GM19025 (cell line): ENCODE measurements at regions not wholly inside any gene's neighbourhood (a gene's known extent, or its start where the extent isn't known, plus 50 kb on each side); places are given as distances from the start of the nearest gene placed in this dataset.
"Not testable (repeated sequence)": the region's sequence is repeated elsewhere in the genome, so short reads cannot be mapped to it uniquely, and the experiment has no call there.

Experiments
- ATAC-seq: cut with Tn5 transposase; IDR thresholded peaks from one replicate; pipeline ENCODE4 v1.9.1; 2021; ENCODE audit warnings: mild to moderate bottlenecking, low read depth, moderate library complexity; ENCODE audit not compliant: unreplicated experiment

GRCh38 chr6:11307226-11307625 lies 74.8 kb upstream of the NEDD9 start:
- ATAC-seq = no peak

GRCh38 chr6:11304946-11305345 lies 72.5 kb upstream of the NEDD9 start:
- no peak for ATAC-seq

GRCh38 chr6:11299876-11300428 lies 67.5 kb upstream of the NEDD9 start:
- ATAC-seq = not testable (repeated sequence)

- not testable (repeated sequence) for ATAC-seq
Measured at GRCh38 chr6:11299421-11299784, 66.9 kb upstream of the NEDD9 start.

- ATAC-seq = no peak
Measured at GRCh38 chr6:11298651-11299420, 66.4 kb upstream of the NEDD9 start.

GRCh38 chr6:11297376-11297729 lies 64.9 kb upstream of the NEDD9 start:
- ATAC-seq = no peak

- ATAC-seq = no peak
Measured at GRCh38 chr6:11296449-11297375, 64.2 kb upstream of the NEDD9 start.

- no peak for ATAC-seq
Measured at GRCh38 chr6:11295969-11296368, 63.5 kb upstream of the NEDD9 start.

GRCh38 chr6:11294228-11294627 lies 61.8 kb upstream of the NEDD9 start:
- no peak for ATAC-seq

- ATAC-seq = no peak
Measured at GRCh38 chr6:11292594-11293236, 60.2 kb upstream of the NEDD9 start.

- no peak for ATAC-seq
Measured at GRCh38 chr6:11292091-11292490, 59.6 kb upstream of the NEDD9 start.

GRCh38 chr6:11291582-11291981 lies 59.1 kb upstream of the NEDD9 start:
- peak; percentile 57 for ATAC-seq

GRCh38 chr6:11290027-11290426 lies 57.6 kb upstream of the NEDD9 start:
- no peak for ATAC-seq

GRCh38 chr6:11288065-11288464 lies 55.6 kb upstream of the NEDD9 start:
- no peak for ATAC-seq

GRCh38 chr6:11284996-11285395 lies 52.5 kb upstream of the NEDD9 start:
- ATAC-seq = no peak

- no peak for ATAC-seq
Measured at GRCh38 chr6:11283629-11284028, 51.2 kb upstream of the NEDD9 start.

- no peak for ATAC-seq
Measured at GRCh38 chr6:11282875-11283274, 50.4 kb upstream of the NEDD9 start.
